ENCODE measurements at regions not wholly inside any gene's neighbourhood (a gene's known extent, or its start where the extent isn't known, plus 50 kb on each side); places are given as distances from the start of the nearest gene placed in this dataset.

DNA sequence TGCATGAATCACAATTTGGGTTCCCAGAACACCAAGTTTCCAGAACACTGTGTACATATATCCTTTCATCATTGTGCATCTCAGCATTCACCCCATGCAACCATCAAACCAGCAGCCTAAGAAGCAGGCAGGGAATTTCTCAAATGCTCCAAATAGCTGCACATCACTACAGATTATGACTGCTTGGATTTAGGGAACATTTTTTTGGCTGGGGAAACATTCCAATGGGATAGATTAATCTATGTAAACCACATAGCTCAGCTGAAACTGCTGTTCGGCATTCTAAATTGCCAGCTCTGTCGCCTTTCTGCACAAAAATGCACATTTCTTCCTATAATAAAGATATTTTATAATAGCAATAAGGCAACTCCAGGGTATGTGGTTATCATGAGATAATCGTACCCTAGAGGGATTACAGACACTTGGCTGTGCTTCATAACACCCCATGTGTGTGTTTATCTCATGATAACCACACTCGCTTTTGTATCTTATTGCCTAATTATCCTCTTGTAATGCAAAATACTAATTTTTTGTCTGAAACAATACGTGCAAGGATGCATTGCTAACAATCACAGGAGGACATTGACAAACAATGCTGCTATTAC, 483.7 kb upstream of the DPH6 start:
- TF ChIP-seq, protein P1, sequence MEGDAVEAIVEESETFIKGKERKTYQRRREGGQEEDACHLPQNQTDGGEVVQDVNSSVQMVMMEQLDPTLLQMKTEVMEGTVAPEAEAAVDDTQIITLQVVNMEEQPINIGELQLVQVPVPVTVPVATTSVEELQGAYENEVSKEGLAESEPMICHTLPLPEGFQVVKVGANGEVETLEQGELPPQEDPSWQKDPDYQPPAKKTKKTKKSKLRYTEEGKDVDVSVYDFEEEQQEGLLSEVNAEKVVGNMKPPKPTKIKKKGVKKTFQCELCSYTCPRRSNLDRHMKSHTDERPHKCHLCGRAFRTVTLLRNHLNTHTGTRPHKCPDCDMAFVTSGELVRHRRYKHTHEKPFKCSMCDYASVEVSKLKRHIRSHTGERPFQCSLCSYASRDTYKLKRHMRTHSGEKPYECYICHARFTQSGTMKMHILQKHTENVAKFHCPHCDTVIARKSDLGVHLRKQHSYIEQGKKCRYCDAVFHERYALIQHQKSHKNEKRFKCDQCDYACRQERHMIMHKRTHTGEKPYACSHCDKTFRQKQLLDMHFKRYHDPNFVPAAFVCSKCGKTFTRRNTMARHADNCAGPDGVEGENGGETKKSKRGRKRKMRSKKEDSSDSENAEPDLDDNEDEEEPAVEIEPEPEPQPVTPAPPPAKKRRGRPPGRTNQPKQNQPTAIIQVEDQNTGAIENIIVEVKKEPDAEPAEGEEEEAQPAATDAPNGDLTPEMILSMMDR (conservative IDR thresholded peaks at IDR 0.05): no peak
- no peak for TF ChIP-seq EZH2 (IDR thresholded peaks at IDR 0.05; ENCODE audit: low read depth)

Measured in PC-9 (cell line).